IMR-90 (cell line): ENCODE measurements at regions not wholly inside any gene's neighbourhood (a gene's known extent, or its start where the extent isn't known, plus 50 kb on each side); places are given as distances from the start of the nearest gene placed in this dataset.

Source experiments
- ATAC-seq: fragments of 200-7000 bp; cut with Tn5 transposase; 2 replicates; pipeline ENCODE4 v1.9.1; 2020; ENCODE audit warnings: low read depth, mild to moderate bottlenecking, moderate library complexity
- BruUV-seq: library from RNA; stranded (reverse); fragments of 400-500 nt; replicated peaks from 2 replicates; lab custom pipeline; 2021; lab: Mats Ljungman, UMichigan
- CTCF ChIA-PET: fragments of 300-600 bp; formaldehyde crosslinking; extraction: SDS; loops from one replicate; lab custom pipeline; 2021; ENCODE audit warnings: antibody characterized with exemption; lab: Yijun Ruan, JAX
- POLR2A ChIA-PET: fragments of 300-600 bp; sonication (Branson Sonifier 250); formaldehyde crosslinking; loops from one replicate; lab custom pipeline; 2022; ENCODE audit warnings: antibody characterized with exemption; ENCODE audit not compliant: unreplicated experiment; lab: Charles Lee
- DNase-seq: peaks from one replicate; pipeline ENCODE4 v3.0.0; 2013
- H2AFZ ChIP-seq: replicated peaks from 2 replicates; pipeline ENCODE3; 2013; ENCODE audit warnings: low read length, mild to moderate bottlenecking; ENCODE audit not compliant: poor library complexity
- H2AK5ac ChIP-seq: 2 replicates; pipeline ENCODE4 v1.6.1; 2013; ENCODE audit warnings: low read depth, low read length, inconsistent platforms
- H2AK9ac ChIP-seq: replicated peaks from 2 replicates; pipeline ENCODE3; 2013; ENCODE audit warnings: mild to moderate bottlenecking, low read depth, low read length, moderate library complexity; ENCODE audit not compliant: poor library complexity
- H2BK120ac ChIP-seq: 2 replicates; pipeline ENCODE4 v1.6.1; 2013; ENCODE audit warnings: low read depth, low read length, inconsistent platforms
- H2BK15ac ChIP-seq: 3 replicates; pipeline ENCODE4 v1.6.1; 2013; ENCODE audit warnings: low read depth, low read length, inconsistent platforms
- H2BK20ac ChIP-seq: 2 replicates; pipeline ENCODE4 v1.6.1; 2013; ENCODE audit warnings: low read depth, mild to moderate bottlenecking, inconsistent platforms, low read length, moderate library complexity
- H2BK5ac ChIP-seq: 2 replicates; pipeline ENCODE4 v1.6.1; 2013; ENCODE audit warnings: mild to moderate bottlenecking, low read depth, low read length, inconsistent platforms; ENCODE audit not compliant: poor library complexity, severe bottlenecking
- H3K14ac ChIP-seq: replicated peaks from 2 replicates; pipeline ENCODE4 v1.6.1; 2013; ENCODE audit warnings: low read depth, low read length, inconsistent platforms
- H3K18ac ChIP-seq: 2 replicates; pipeline ENCODE4 v1.6.1; 2013; ENCODE audit warnings: low read depth, low read length, control low read depth
- H3K23ac ChIP-seq: 2 replicates; pipeline ENCODE4 v1.6.1; 2013; ENCODE audit warnings: low read depth, low read length, inconsistent platforms
- H3K27ac ChIP-seq: 2 replicates; pipeline ENCODE4 v1.5.1; 2013; ENCODE audit warnings: mild to moderate bottlenecking, control low read depth, low read length; ENCODE audit not compliant: insufficient read depth
- H3K27me3 ChIP-seq: 2 replicates; pipeline ENCODE4 v1.6.1; 2013; ENCODE audit warnings: low read length; ENCODE audit not compliant: control insufficient read depth, insufficient read depth
- H3K36me3 ChIP-seq: 2 replicates; pipeline ENCODE4 v1.6.1; 2013; ENCODE audit warnings: low read length, mixed read lengths; ENCODE audit not compliant: control insufficient read depth, insufficient read depth
- H3K4ac ChIP-seq: 2 replicates; pipeline ENCODE4 v1.6.1; 2013; ENCODE audit warnings: low read depth, low read length, inconsistent platforms
- H3K4me1 ChIP-seq: 2 replicates; pipeline ENCODE4 v1.6.1; 2013; ENCODE audit warnings: low read length, mixed read lengths; ENCODE audit not compliant: control insufficient read depth, insufficient read depth
- H3K4me2 ChIP-seq: 2 replicates; pipeline ENCODE4 v1.6.1; 2013; ENCODE audit warnings: low read depth, mild to moderate bottlenecking, control low read depth, low read length, moderate library complexity
- H3K4me3 ChIP-seq: 2 replicates; pipeline ENCODE4 v1.5.1; 2013; ENCODE audit warnings: low read depth, mild to moderate bottlenecking, control low read depth, low read length, moderate library complexity; ENCODE audit not compliant: insufficient read depth
- H3K56ac ChIP-seq: 2 replicates; pipeline ENCODE4 v1.6.1; 2013; ENCODE audit warnings: low read length, inconsistent platforms; ENCODE audit not compliant: insufficient read depth; ENCODE audit errors: extremely low read depth
- H3K79me1 ChIP-seq, 2 experiments: 2 replicates each; pipeline ENCODE4 v1.6.1; 2013; ENCODE audit warnings: low read length in 2 of 2, inconsistent platforms in 1 of 2, low read depth in 1 of 2
- H3K9ac ChIP-seq: 2 replicates; pipeline ENCODE4 v1.6.1; 2013; ENCODE audit warnings: low read depth, low read length, control low read depth
- H3K9me1 ChIP-seq: 2 replicates; pipeline ENCODE4 v1.6.1; 2013; ENCODE audit warnings: low read length, inconsistent platforms; ENCODE audit not compliant: insufficient read depth
- H3K9me3 ChIP-seq: 2 replicates; pipeline ENCODE4 v1.6.1; 2013; ENCODE audit warnings: low read length; ENCODE audit not compliant: control insufficient read depth, insufficient read depth
- H4K20me1 ChIP-seq: 2 replicates; pipeline ENCODE4 v1.6.1; 2013; ENCODE audit warnings: low read length, inconsistent platforms; ENCODE audit not compliant: insufficient read depth
- H4K5ac ChIP-seq: 2 replicates; pipeline ENCODE4 v1.6.1; 2013; ENCODE audit warnings: mild to moderate bottlenecking, low read depth, low read length, control low read depth
- H4K8ac ChIP-seq, 2 experiments: 2 replicates each; pipeline ENCODE4 v1.6.1; 2013; ENCODE audit warnings: low read depth in 2 of 2, low read length in 2 of 2, control low read depth in 1 of 2, inconsistent platforms in 1 of 2
- H4K91ac ChIP-seq: 2 replicates; pipeline ENCODE4 v1.6.1; 2013; ENCODE audit warnings: low read depth, low read length, inconsistent platforms; ENCODE audit not compliant: insufficient read depth
- BHLHE40 ChIP-seq: fragments of 150-350 bp; IDR thresholded peaks from 2 replicates; pipeline ENCODE4 v1.6.1; 2016; ENCODE audit warnings: mild to moderate bottlenecking, low read depth, low read length
- CEBPB ChIP-seq: IDR thresholded peaks from 2 replicates; pipeline ENCODE4 v1.6.1; 2012; ENCODE audit warnings: low read depth, low read length, improper control_type of control experiment
- CHD1 ChIP-seq: IDR thresholded peaks from 2 replicates; pipeline ENCODE4 v1.6.1; 2012; ENCODE audit warnings: low read depth, low read length, improper control_type of control experiment
- CTCF ChIP-seq: conservative IDR thresholded peaks from 2 replicates; pipeline ENCODE4 v1.5.1; 2012; ENCODE audit warnings: mild to moderate bottlenecking, low read depth, low read length, improper control_type of control experiment
- ELK1 ChIP-seq: fragments of 150-350 bp; IDR thresholded peaks from 2 replicates; pipeline ENCODE4 v1.6.1; 2016; ENCODE audit warnings: low read depth, mild to moderate bottlenecking, low read length, moderate library complexity, borderline replicate concordance
- FOS ChIP-seq: fragments of 150-350 bp; IDR thresholded peaks from 2 replicates; pipeline ENCODE4 v1.6.1; 2016; ENCODE audit warnings: low read depth, low read length
- MAFK ChIP-seq: IDR thresholded peaks from 2 replicates; pipeline ENCODE4 v1.6.1; 2012; ENCODE audit warnings: low read depth, low read length, improper control_type of control experiment
- MAZ ChIP-seq: IDR thresholded peaks from 2 replicates; pipeline ENCODE4 v1.6.1; 2012; ENCODE audit warnings: low read depth, mild to moderate bottlenecking, low read length, improper control_type of control experiment, moderate library complexity, borderline replicate concordance
- MXI1 ChIP-seq: IDR thresholded peaks from 2 replicates; pipeline ENCODE4 v1.6.1; 2012; ENCODE audit warnings: low read depth, mild to moderate bottlenecking, low read length, moderate library complexity, borderline replicate concordance
- NFE2L2 ChIP-seq: fragments of 150-350 bp; IDR thresholded peaks from 2 replicates; pipeline ENCODE4 v1.6.1; 2016; ENCODE audit warnings: low read depth, mild to moderate bottlenecking, low read length
- POLR2A ChIP-seq: IDR thresholded peaks from 2 replicates; pipeline ENCODE4 v1.6.1; 2012; ENCODE audit warnings: mild to moderate bottlenecking, low read depth, low read length
- RCOR1 ChIP-seq: IDR thresholded peaks from 2 replicates; pipeline ENCODE4 v1.6.1; 2012; ENCODE audit warnings: mild to moderate bottlenecking, low read length, improper control_type of control experiment; ENCODE audit not compliant: insufficient replicate concordance
- RFX5 ChIP-seq: IDR thresholded peaks from 2 replicates; pipeline ENCODE4 v1.8.0; 2012; ENCODE audit warnings: low read depth, mild to moderate bottlenecking, low read length, moderate library complexity
- SMC3 ChIP-seq: fragments of 150-350 bp; IDR thresholded peaks from 2 replicates; pipeline ENCODE4 v1.6.1; 2016; ENCODE audit warnings: low read depth, mild to moderate bottlenecking, antibody characterized with exemption, low read length, moderate library complexity
- USF2 ChIP-seq: fragments of 150-350 bp; IDR thresholded peaks from 2 replicates; pipeline ENCODE4 v1.6.1; 2017; ENCODE audit warnings: mild to moderate bottlenecking, antibody characterized with exemption, low read length, low read depth
- WGBS, 2 experiments: methylation state at CpG; one replicate each; pipeline versions ENCODE4 v1.1.5 to v1.1.7; 2013; ENCODE audit warnings: missing lambda C conversion rate in 2 of 2; ENCODE audit not compliant: insufficient read length in 1 of 2; ENCODE audit errors: extremely low coverage in 2 of 2; 5-methylcytosine and 5-hydroxymethylcytosine counted together
- dilution Hi-C: fragments of 300-500 bp; cut with HindIII; formaldehyde crosslinking; loops from one replicate; pipeline ENCODE4 v1.14.3; 2018; ENCODE audit warnings: low sequenced_read_pairs; ENCODE audit not compliant: unreplicated experiment
- in situ Hi-C: fragments of 300-500 bp; cut with MboI; formaldehyde crosslinking; loops from 3 replicates; pipeline ENCODE4 v1.14.3; 2019; ENCODE audit warnings: low sequenced_read_pairs, inconsistent platforms, mixed read lengths
- intact Hi-C: fragments of 100-400 bp; cut with micrococcal nuclease; formaldehyde crosslinking; loops from 2 replicates; pipeline ENCODE4 v1.10.0; 2022

- no CpG with 5 or more reads among the region's 2 CpGs for whole genome bisulfite sequencing, 2 experiments
- no peak overlapping the region for H3K9ac ChIP-seq
These were observed 934.2 kb upstream of the RAG2 start for GRCh38 chr11:37532271-37532670.

More at GRCh38 chr11:37532271-37532670, 934.2 kb upstream of the RAG2 start:
- H3K4ac ChIP-seq: no peak overlapping the region
- H3K18ac ChIP-seq: no peak overlapping the region
- no peak overlapping the region for H2AK5ac ChIP-seq
- H3K36me3 ChIP-seq: no peaks in the 10 kb centered on the region
- CTCF ChIA-PET: interaction anchor here (1.3 kb wide), 1 partner anchor 28 kb away, joined by 4 read pairs; no protein-coding TSS in a partner anchor
- H3K27me3 ChIP-seq: no peaks in the 10 kb centered on the region
- no peak overlapping the region for H4K8ac ChIP-seq
- no peak overlapping the region for H2BK20ac ChIP-seq
- no peak overlapping the region for H2AFZ ChIP-seq
- H3K14ac ChIP-seq: no peak overlapping the region
- H4K91ac ChIP-seq: no peak overlapping the region
- no peak overlapping the region for H3K56ac ChIP-seq
- DNase-seq: no peak
- no peaks in the 10 kb centered on the region for H3K9me1 ChIP-seq
- no peak overlapping the region for H3K4me2 ChIP-seq
- H3K4me1 ChIP-seq: no peaks in the 10 kb centered on the region
- intact Hi-C loops (no loop called here), dilution Hi-C loops (no loop called here), in situ Hi-C loops (no loop called here)
- H2BK5ac ChIP-seq: no peak overlapping the region
- POLR2A ChIA-PET: no interaction called here
- no peak overlapping the region for H2AK9ac ChIP-seq
- no peak for TF ChIP-seq BHLHE40
- TF ChIP-seq CHD1: no peak
- TF ChIP-seq SMC3: no peak
- no peak for TF ChIP-seq ELK1
- TF ChIP-seq MAFK: no peak
- TF ChIP-seq CTCF: no peak
- no peak for TF ChIP-seq FOS
- no peak for TF ChIP-seq MAZ
- TF ChIP-seq POLR2A: no peak
- TF ChIP-seq NFE2L2: no peak
- TF ChIP-seq MXI1: no peak
- TF ChIP-seq CEBPB: no peak
- TF ChIP-seq RCOR1: no peak
- TF ChIP-seq USF2: no peak
- TF ChIP-seq RFX5: no peak
- no peak overlapping the region for H2BK15ac ChIP-seq
- no peaks in the 10 kb centered on the region for H3K79me1 ChIP-seq
- H4K5ac ChIP-seq: no peak overlapping the region
- H3K4me3 ChIP-seq: no peak overlapping the region
- no peaks in the 10 kb centered on the region for H4K20me1 ChIP-seq
- peaks cover 7% of the 10 kb centered on the region for H3K9me3 ChIP-seq
- BruUV-seq: no TSS peak
- no peak for ATAC-seq
- no peak overlapping the region for H2BK120ac ChIP-seq
- H3K27ac ChIP-seq: no peak overlapping the region
- H3K23ac ChIP-seq: no peak overlapping the region
